ENCODE measurements at regions not wholly inside any gene's neighbourhood (a gene's known extent, or its start where the extent isn't known, plus 50 kb on each side); places are given as distances from the start of the nearest gene placed in this dataset.

- TF ChIP-seq CTCF (IDR thresholded peaks at IDR 0.05): no peak
- no peak for TF ChIP-seq POLR2A (IDR thresholded peaks at IDR 0.05)
These were observed 162.8 kb upstream of the ANKH start for GRCh38 chr5:15034379-15034778.
